Hippocampal formation (tissue), 2 donors: ENCODE measurements at regions not wholly inside any gene's neighbourhood (a gene's known extent, or its start where the extent isn't known, plus 50 kb on each side); places are given as distances from the start of the nearest gene placed in this dataset.
"Not testable (repeated sequence)": the region's sequence is repeated elsewhere in the genome, so short reads cannot be mapped to it uniquely, and the experiment has no call there.

Experiments
- DNase-seq, 2 donors: peaks; one replicate each; lab custom pipeline; 2025; lab: John Stamatoyannopoulos, UW

- DNase-seq = no peak
These were observed 175.4 kb downstream of the SQOR start for GRCh38 chr15:45810201-45810600.

DNA sequence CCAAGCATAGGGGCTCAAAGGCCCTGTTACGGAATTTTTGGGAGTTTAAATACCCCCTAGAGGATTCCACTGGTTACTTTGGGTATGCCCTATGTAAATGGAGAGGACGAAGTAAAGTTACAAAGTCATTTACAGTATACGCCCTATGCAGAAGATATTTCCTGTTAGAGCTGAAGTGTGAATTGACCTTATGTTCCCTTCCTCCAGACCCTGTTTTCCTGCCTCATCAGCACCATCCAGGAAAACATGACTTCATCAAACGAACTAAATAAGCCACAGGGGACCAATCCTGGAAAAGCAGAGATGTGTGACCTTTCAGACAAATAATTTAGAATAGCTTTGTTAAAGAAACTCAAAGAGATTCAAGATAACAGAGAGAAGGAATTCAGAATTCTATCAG, 177.4 kb downstream of the SQOR start:
- DNase-seq = no peak

GRCh38 chr15:45817578-45817977, 182.7 kb downstream of the SQOR start:
- DNase-seq = not testable (repeated sequence)

GRCh38 chr15:45821390-45821789, 186.6 kb downstream of the SQOR start:
- no peak for DNase-seq

- not testable (repeated sequence) for DNase-seq
These were observed 188.1 kb downstream of the SQOR start for GRCh38 chr15:45822968-45823367.

DNA sequence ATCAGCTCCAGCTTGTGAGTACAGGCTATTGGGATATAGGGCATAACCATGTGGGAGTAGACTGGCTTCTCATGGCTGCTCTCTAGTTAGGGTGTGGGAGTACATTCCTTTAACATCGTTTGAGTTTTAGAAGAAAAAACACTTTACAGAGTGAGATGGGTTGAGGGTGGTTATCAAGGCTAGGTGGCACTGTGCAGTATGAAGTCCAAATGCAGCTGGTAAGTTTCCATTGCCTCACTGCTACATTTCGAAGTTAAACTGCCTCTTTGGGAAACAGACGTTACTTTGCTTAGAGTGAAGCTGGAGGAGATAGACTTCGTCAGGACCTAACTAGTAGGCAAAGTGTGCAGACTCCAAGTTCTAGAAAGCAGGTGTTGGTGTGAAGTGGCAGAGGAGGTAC, 192.4 kb downstream of the SQOR start:
- DNase-seq = no peak

GRCh38 chr15:45827766-45828165, 192.9 kb downstream of the SQOR start:
- no peak for DNase-seq

DNA sequence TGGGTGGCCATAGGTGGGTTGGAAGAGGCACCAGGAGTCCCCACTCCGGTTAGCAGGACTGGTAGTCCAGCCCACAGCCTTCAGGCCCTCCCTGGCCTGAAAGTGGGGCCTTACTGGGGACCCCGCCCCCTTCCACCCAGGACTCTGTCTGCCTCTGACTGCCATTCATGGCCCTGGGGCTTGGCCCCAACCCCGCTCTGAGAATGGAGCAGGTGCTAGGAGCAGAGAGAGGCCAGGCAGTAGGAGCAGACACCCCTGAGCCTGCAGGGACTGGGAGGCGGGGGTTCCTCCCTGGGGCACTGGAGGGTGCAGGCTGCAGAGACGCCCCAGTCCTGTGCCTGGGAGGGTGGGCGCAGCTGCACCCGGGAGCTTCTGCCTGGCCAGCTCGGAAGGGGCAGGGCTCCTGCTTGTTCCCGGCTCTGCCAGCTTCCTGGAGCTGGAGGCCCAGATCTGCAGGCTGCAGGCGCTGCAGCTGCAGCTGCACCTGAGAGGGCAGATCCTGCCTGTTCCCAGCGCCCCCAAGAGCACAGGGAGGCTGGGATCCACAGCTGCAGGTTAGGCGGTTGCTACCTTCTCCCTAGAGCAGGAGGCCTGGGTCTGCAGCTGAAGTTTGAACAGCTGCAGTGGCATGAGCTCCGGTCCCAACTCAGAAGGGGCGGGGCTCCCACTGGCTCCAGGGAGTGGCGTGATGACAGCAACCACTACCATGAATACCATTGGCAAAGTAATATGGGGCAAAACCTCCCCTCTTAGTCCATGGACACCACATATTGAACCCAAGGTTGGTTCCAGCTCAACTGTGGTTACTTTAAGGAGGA, 194.7 kb downstream of the SQOR start:
- DNase-seq = no peak

DNA sequence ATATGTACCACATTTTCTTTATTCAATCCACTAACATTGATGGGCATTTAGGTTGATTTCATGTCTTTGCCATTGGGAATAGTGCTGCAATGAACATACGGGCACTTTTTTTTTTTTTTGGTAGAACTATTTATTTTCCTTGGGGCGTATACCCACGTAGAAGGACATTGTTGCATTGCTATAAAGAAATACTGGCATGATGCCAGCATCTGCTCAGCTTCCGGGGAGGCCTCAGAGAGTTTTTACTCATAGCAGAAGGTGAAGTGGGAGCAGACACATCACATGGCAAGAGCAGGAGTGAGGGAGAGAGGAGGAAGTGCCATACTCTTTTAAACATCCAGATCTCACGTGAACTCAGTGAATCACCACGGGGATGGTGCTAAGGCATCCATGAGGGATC, 197.0 kb downstream of the SQOR start:
- no peak for DNase-seq

DNA sequence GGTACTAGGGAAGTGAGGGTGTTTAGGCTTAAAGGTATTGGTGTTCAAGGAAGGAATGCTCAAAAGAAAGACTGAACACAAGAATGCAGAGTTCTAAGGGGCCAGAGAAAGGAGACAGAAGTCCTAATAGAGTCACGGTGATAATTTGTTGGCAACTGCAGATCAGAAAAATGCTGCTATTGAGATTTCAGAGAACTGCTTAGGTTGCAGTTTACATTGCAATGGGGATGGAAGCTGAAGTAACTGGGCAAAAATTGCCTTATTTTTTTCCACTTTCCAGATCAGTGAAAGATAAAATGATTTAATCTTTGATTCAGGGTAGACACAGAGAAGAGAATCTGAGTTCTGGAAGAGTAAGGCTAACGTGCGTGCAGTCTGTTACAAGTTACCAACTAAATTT, 199.8 kb downstream of the SQOR start:
- DNase-seq = no peak

- no peak for DNase-seq
These were observed 207.3 kb downstream of the SQOR start for GRCh38 chr15:45842151-45842550.

DNA sequence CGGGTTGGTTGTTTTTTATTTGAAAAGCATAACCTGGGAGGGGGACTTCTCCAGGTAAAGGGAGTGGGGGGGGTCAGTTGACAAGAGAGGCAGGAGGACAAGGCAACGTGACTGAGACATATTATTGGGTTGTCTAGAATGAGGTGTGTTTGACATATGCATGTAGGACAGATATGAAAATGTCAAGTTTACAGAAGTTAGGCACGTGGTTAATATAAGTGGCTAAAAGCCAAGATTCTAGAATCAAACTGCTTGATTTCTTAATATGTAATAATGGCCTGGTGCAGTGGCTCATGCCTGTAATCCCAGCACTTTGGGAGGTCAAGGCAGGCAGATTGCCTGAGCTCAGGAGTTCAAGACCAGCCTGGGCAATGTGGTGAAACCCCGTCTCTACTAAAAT, 212.8 kb downstream of the SQOR start:
- no peak for DNase-seq

- no peak for DNase-seq
These were observed 214.3 kb downstream of the SQOR start for GRCh38 chr15:45849136-45849535.

- DNase-seq = no peak
These were observed 219.8 kb downstream of the SQOR start for GRCh38 chr15:45854455-45855202.

DNA sequence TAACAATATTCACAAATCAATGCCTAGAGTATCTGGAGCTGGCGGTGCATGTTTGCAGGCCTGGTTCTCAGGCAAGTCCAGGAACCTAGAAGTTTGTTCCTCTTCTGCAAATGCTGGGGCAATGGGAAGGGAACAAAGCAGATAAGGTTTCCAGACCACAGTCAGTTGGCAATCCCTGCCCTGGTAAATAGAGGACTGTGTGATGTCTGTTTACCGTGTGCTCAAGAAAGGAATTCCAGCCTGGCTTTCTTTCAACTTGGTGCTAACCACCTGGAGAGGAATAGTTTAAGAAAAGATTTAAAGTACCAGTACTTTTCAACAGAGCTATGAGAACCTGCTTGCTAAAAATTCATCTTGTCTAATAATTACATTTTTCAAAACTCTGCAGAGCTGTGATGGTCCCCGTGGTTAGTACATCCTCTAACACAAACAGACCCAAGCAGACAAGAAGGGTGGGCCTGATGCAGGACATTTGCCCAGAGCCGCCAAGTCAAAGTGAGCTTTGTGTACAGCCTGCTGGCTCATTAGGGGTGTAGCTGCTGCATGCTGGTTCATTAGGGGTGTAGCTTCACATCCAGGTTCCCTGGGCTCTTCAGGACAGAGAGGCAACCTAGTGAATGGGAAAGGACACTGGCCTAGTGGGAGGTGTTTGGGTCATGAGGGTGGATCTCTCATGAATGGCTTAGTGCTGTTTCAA, 220.5 kb downstream of the SQOR start:
- no peak for DNase-seq

DNA sequence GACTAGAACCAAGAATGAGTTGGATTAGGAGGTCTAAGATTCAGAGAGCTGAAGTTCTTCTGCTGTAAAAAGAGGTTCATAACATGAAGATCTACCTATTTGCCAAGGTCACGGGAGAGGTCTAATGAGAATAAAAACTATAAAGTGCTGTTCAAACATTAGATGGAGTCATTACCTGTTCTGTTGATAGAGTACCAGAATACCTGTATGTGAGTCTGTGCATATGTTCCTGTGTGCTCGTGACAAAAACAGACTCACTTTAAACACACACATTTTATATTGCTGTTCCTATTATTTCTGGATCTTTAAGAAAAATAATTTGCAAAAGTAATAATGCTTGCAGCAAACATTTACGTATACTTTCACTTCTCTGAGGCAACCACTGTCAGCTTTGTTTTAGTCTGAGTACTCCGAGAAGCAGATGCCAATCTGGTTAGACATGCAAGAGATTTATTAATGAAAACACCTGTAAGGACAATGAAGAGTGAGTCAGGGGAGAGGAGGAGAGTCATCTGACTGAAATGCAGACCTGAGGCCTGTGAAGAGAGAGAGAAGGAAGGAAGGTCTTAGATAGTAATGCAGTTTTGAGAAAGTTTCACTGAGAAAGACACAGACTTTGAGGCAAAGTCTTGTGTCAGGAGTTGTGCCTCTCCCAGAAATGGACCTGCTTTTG, 221.2 kb downstream of the SQOR start:
- DNase-seq = no peak

- no peak for DNase-seq
These were observed 222.5 kb downstream of the SQOR start for GRCh38 chr15:45857291-45857690.

DNA sequence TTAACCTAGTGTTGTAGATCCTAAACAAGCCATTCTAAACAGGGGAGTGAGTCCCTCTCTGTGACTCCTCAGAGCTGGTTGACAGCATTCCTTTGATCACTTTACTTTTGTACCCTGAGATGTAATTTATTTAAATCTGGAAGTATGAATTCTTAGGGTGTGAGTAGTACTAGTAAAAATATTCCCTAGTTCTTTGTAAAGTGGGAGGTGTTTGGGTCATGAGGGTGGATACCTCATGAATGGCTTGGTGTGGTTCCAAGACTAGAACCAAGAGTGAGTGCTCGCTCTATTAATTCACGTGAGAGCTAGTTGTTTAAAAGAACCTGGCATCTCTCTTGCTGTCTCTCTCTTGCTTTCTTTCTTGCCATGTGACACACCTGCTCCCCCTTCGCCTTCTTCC, 223.7 kb downstream of the SQOR start:
- DNase-seq = no peak

DNA sequence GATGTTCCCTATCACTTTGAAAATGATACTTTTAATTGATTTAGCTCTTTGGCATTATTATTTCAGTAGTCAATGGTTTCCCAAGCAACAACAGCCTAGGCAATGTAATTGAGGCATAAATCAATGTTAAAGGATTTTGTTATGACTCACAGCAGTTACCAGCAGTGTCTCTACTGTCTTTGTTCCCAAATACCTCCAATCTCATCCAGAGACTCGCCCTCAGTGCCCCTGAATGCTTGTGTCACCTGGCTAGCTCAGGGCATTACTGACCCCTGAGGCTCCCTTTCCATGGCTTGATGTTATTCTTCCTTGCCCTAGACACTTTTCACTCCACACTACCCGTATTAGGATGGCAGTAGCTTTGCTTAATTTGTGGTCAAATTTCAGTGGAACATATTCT, 227.2 kb downstream of the SQOR start:
- DNase-seq = no peak

DNA sequence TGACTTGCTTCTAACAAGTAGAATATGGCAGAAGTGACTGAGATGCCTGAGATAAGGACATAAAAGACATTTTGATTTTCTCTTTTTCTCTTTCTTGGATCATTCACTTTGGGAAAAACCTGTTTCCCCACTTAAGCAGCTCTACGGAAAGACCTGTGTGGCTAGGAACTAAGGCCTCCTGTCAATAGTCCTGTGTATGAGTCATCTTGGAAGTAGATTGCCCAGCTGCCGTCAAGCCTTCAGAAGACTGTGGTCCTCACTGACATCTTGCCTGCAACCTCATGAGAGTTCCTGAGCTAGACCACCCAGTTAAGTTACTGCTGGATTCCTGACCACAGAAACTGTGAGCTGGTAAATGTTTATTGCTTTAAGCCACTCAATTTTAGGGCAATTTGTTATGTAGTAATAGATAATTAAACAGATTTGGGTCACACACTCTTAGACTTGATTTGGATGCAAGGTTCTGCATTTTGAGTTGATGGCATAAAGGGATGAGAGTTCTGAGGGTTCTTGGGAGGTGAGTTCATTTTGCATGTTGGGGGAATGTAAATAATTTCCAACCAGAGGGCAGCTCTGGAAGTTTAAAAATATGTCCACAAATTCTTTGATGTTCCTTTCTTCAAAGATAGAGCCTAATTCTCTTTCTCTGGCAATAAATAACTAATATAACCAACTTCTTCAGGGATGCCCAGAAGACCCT, 229.2 kb downstream of the SQOR start:
- DNase-seq = no peak

- DNase-seq = no peak
These were observed 231.8 kb downstream of the SQOR start for GRCh38 chr15:45866616-45867015.

GRCh38 chr15:45867281-45867680, 232.5 kb downstream of the SQOR start:
- DNase-seq = no peak
